Thyroid gland (tissue), 4 donors: ENCODE measurements at regions not wholly inside any gene's neighbourhood (a gene's known extent, or its start where the extent isn't known, plus 50 kb on each side); places are given as distances from the start of the nearest gene placed in this dataset.

Source experiments
- POLR2A ChIP-seq, 2 donors: fragments of 450-650 bp; IDR thresholded peaks; one replicate each; pipeline ENCODE4 v1.6.1; 2017; ENCODE audit warnings: antibody characterized with exemption in 2 of 2, mild to moderate bottlenecking in 2 of 2, moderate library complexity in 1 of 2
- TF ChIP-seq, protein P1 (sequence below), 6 experiments: fragments of 200-600 bp in 3 of 6; fragments of 450-650 bp in 3 of 6; sonication (generic) in 3 of 6; IDR thresholded peaks; one replicate each; pipeline ENCODE4 v1.5.1; 2016 to 2019; ENCODE audit warnings: antibody characterized with exemption in 6 of 6, mild to moderate bottlenecking in 2 of 6, inconsistent platforms in 1 of 6, moderate library complexity in 1 of 6

DNA sequence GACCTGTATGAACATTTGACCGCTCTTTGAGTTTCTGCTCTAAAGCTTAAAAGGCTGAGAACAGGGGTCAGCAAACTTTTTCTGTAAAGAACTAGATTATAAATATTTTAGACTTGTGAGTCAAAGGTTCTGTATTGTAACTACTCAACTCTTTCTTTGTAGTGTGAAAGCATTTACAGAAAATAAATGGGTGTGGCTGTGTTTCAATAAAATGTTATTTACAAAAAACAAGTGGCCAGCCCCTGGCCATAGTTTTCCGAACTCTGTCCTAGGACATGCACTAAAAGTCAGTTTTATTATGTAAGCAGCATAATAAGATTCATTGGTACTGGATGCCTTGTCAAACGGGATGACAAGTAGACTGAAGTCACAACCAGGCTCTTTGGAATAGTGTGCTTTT, 434.9 kb downstream of the ZEB2 start:
- TF ChIP-seq, protein P1, sequence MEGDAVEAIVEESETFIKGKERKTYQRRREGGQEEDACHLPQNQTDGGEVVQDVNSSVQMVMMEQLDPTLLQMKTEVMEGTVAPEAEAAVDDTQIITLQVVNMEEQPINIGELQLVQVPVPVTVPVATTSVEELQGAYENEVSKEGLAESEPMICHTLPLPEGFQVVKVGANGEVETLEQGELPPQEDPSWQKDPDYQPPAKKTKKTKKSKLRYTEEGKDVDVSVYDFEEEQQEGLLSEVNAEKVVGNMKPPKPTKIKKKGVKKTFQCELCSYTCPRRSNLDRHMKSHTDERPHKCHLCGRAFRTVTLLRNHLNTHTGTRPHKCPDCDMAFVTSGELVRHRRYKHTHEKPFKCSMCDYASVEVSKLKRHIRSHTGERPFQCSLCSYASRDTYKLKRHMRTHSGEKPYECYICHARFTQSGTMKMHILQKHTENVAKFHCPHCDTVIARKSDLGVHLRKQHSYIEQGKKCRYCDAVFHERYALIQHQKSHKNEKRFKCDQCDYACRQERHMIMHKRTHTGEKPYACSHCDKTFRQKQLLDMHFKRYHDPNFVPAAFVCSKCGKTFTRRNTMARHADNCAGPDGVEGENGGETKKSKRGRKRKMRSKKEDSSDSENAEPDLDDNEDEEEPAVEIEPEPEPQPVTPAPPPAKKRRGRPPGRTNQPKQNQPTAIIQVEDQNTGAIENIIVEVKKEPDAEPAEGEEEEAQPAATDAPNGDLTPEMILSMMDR (IDR thresholded peaks at IDR 0.05): no peak
- TF ChIP-seq POLR2A (IDR thresholded peaks at IDR 0.05): no peak
